Choroid plexus epithelial cell (primary cell): ENCODE measurements at regions not wholly inside any gene's neighbourhood (a gene's known extent, or its start where the extent isn't known, plus 50 kb on each side); places are given as distances from the start of the nearest gene placed in this dataset.
"Not testable (repeated sequence)": the region's sequence is repeated elsewhere in the genome, so short reads cannot be mapped to it uniquely, and the experiment has no call there.

Experiments used
- DNase-seq: peaks from one replicate; pipeline ENCODE4 v3.0.0-alpha.2; 2010; ENCODE audit warnings: low read depth
- H3K4me3 ChIP-seq: 2 replicates; pipeline ENCODE4 v1.5.1; 2011; ENCODE audit warnings: low read depth, mild to moderate bottlenecking, control low read depth, low read length, moderate library complexity
- CTCF ChIP-seq: conservative IDR thresholded peaks from 2 replicates; pipeline ENCODE4 v1.5.1; 2011; ENCODE audit warnings: low read depth, mild to moderate bottlenecking, control low read depth, inconsistent platforms, low read length, moderate library complexity

- peak; percentile 33 for DNase-seq
- no peak for TF ChIP-seq CTCF
- no peak overlapping the region for H3K4me3 ChIP-seq
Observed at GRCh38 chr21:16455978-16456377, 726.2 kb downstream of the USP25 start.

DNA sequence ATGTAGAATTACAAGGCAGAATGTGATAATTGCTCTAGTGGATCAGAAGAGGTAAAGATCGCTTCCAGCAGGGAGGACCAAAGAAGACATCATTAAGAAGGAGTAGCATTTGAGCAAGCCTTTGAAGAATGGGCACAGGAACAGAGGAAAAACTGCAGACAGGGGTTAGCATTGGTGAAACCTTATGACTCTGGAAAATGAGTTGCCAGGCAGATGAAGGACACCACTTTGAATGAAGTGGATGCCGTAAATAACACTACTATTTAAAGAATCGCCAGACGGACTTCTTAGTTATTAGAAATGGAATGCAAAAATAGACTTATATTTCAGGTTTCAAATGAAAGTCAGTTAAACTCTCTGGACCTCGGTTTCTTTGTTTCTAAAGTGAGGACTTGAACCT is 727.7 kb downstream of the USP25 start:
- TF ChIP-seq CTCF: no peak
- DNase-seq: no peak
- H3K4me3 ChIP-seq: no peak overlapping the region

DNA sequence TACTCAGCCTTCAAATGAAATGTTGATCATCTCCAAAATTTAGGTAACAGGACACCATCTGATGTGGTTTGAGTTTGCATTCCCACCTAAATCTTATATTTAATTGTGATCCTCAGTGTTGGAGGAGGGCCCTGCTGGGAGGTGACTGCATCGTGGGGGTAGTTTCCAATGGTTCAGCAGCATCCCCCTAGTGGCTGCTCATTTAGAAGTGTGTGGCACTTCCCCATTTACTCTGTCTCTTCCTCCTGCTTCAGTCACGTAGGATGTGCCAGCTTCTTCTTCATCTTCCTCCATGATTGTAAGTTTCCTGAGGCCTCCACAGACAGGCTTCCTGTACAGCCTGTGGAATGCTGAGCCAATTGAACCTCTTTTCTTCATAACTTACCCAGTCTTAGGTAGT is 731.2 kb downstream of the USP25 start:
- peak; percentile 12 for TF ChIP-seq CTCF
- no peak for DNase-seq
- H3K4me3 ChIP-seq: no peak overlapping the region

- H3K4me3 ChIP-seq: not testable (repeated sequence)
- DNase-seq: peak; percentile 23
Observed at GRCh38 chr21:16464211-16464889, 734.6 kb downstream of the USP25 start.

DNA sequence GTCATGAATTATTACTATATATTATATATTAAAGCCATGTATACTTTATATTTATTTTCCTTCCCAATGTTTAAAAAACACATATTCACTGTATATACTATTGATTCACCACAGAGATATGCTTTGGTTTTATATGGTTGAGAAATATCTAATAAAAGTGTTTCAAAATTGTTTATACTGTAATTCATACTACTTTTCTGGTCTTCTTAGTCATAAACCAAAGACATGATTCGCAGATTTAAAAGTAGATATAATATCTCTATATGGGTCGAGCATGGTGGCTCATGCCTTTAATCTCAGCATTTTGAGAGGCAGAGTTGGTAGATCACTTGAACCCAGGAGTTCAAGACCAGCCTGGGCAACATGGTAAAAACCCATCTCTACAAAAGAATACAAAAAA is 738.4 kb downstream of the USP25 start:
- no peak for DNase-seq
- H3K4me3 ChIP-seq: no peak overlapping the region
- TF ChIP-seq CTCF: no peak

DNA sequence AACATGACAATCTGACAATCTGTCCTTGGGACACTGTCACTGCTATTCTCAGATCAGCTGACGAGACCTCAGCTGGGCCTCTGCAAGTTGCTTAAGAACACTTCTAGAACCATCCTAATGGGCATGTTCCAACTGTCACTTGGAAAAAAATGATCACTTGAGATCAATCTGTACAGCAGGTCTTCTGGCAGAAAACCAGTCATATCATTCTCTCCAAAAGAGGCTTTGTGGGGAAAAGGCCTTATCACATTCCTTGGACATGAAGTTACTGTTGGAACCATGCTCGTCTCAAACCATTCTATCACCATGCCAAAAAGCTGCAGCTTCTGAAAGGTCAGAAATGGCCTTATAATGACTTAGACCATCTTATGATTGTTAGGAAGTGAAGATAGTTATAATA is 744.2 kb downstream of the USP25 start:
- peak; percentile 54 for DNase-seq
- no peak for TF ChIP-seq CTCF
- H3K4me3 ChIP-seq: no peak overlapping the region

DNA sequence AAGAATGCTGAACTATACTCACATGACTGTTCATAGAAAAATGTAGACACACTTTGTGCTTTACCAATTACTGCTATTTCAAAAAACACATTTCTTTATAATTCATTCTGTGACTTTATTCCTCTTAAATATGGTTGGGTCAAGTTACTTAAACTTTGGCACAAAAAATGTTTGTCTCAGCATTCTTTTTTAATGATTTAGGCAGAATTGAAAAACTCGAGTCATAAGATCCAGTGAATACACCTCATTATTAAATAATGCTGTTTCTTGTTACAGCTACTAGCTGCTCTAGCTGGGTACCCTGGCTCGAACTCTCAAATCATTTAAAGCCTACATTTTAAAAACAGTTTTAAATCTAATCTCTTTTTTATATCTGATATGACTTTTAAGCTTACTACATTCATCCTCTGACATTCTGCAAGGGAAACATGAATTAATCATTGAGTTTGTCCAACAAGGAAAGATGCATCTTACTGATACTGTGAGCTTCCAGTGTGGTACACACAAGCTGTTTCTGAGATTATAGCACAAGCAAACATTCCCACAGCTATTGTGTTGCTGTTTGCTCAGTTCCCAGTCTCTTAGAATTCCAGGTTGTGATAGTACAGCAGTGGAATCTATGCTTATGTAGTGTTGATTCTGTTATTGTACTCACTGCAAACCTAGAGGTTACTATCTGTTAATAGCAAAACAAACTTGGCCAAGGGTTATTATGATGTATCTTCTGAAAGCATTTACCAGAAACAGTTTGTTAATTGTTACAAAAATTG is 746.5 kb downstream of the USP25 start:
- TF ChIP-seq CTCF: no peak
- DNase-seq: peak; percentile 63
- no peak overlapping the region for H3K4me3 ChIP-seq
